HG02610 (cell line): ENCODE measurements at regions not wholly inside any gene's neighbourhood (a gene's known extent, or its start where the extent isn't known, plus 50 kb on each side); places are given as distances from the start of the nearest gene placed in this dataset.
A peak's percentile ranks its signal among the peaks of the same experiment; 100 is the strongest.
"Not testable (repeated sequence)": the region's sequence is repeated elsewhere in the genome, so short reads cannot be mapped to it uniquely, and the experiment has no call there.

Experiments used
- ATAC-seq: cut with Tn5 transposase; IDR thresholded peaks from one replicate; pipeline ENCODE4 v1.9.1; 2021; ENCODE audit warnings: mild to moderate bottlenecking, moderate library complexity; ENCODE audit not compliant: unreplicated experiment

DNA sequence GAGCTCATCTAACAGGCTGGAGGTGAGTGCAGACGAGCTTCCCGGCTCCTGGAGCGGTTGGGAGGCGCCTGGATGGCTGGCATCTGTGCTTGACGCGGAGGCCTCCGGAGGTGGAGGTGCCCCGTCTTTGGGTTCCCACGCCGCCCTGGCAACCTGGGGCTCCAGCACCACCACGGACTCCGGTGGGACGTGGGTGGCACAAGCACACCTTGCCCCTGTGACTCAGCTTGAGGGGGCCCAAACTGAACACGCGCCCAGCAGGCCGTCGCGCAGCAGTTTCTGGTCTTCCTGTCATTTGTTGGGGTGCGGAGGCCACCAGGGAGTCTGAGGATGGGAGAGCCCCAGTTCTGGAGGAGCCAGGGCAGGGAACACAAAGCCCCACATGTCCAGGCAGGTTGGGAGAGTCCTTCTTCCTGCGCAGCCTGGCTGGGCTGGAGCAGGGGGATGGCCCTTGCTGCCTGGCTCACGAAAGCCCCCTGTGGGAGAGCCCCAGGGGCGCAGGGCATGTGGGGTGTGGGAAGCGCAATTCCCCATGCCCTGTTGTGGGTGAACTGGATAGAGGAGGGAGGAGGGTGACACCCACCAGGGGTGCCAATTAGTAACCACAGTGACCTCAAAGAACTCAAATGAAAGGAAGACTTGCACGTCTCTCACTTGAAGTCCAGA, 1378.6 kb upstream of the DEFB115 start:
- ATAC-seq = peak; percentile 40

DNA sequence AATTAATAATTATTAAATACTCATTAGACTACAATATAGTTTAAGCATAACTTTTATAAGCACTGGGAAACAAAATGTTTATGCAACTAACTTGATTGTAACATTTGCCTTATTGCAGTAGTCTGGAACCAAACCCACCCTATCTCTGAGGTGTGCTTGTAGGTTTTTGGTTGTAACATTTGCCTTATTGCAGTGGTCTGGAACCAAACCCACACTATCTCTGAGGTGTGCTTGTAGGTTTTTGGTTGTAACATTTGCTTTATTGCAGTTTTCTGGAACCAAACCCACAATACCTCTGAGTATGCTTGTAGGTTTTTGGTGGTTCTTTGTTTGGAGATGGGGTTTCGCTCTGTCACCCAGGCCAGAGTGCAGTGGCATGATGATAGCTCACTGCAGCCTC, 1376.4 kb upstream of the DEFB115 start:
- not testable (repeated sequence) for ATAC-seq

DNA sequence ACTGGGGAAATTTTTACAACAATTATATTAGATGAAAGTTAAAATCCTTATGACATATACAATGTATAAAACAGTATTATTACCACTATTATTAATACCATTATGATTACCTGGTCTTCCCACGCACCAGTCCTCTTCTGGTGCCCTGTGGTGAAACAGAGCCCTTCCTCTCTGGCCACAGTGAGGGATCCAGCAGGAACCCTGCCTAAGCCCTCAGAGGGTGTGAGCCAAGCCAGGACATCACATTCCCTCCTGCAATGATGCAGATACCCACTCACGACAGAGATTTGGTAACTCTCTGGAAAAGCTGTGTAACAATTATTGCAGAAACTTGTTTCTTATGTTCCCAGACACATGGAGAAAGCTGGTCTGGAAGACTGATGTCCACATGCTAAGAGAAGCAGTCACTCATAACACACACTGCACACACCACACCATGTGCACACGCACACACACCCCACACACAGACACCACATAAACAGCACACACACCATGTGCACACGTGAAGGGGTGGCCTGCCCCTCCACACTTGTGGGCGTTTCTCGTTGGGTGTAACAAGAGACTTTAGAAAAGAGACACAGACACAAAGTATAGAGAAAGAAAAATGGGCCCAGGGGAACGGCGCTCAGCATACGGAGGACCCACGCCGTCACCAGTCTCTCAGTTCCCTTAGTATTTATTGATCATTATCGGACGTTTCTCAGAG, 1373.8 kb upstream of the DEFB115 start:
- not testable (repeated sequence) for ATAC-seq

DNA sequence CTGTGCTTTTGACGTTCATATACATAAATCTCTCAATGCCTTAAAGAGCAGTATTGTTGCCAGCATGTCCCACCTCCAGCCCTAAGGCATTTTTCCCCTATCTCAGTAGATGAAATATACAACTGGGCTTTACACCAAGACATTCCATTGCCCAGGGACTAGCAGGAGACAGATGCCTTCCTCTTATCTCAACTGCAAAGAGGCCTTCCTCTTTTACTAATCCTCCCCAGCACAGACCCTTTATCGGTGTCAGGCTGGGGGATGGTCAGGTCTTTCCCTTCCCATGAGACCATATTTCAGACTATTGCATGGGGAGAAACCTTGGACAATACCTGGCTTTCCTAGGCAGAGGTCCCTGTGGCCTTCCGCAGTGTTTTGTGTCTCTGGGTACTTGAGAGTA, 1373.1 kb upstream of the DEFB115 start:
- ATAC-seq = not testable (repeated sequence)

DNA sequence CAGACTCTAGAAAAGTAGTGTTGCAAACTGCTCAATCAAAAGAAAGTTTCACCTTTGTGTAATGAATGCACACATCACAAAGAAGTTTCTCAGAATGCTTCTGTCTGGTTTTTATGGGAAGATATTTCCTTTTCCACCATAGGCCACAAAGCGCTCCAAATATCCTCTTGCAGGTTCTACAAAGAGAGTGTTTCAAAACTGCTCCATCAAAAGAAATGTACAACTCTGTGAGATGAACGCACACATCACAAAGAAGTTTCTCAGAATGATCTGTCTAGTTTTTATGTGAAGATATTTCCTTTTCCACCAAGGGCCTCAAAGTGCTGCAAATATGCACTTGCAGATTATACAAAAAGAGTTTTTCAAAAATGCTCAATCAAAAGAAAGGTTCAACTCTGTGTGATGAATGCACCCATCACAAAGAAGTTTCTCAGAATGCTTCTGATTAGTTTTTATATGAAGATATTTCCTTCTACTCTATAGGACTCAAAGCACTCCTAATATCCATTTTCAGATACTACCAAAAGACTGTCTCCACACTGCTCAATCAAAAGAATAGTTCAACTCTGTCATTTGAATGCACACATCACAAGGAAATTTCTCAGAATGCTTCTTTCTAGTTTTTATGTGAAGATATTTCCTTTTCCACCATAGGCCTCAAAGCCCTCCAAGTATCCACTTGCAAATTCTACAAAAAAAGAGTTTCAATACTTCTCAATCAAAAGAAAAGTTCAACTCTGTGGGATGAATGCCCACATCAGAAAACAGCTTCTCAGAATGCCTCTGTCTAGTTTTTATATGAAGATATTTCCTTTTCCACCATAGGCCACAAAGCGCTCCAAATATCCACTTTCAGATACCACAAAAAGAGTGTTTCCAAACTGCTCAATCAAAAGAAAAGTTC, 1371.9 kb upstream of the DEFB115 start:
- not testable (repeated sequence) for ATAC-seq

DNA sequence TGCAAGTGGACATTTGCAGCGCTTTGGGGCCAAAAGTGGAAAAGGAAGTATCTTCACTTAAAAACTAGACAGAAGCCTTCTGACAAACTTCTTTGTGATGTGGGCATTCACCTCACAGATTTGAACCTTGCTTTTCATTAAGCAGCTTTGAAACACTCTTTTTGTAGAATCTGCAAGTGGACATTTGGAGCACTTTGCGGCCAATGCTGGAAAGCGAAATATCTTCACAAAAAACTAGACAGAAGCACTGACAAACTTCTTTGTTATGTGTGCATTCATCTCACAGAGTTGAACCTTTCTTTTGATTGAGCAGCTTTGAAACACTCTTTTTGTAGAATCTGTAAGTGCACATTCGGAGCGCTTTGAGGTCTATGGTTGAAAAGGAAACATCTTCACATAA, 1365.9 kb upstream of the DEFB115 start:
- not testable (repeated sequence) for ATAC-seq
